ENCODE measurements at regions not wholly inside any gene's neighbourhood (a gene's known extent, or its start where the extent isn't known, plus 50 kb on each side); places are given as distances from the start of the nearest gene placed in this dataset.

DNA sequence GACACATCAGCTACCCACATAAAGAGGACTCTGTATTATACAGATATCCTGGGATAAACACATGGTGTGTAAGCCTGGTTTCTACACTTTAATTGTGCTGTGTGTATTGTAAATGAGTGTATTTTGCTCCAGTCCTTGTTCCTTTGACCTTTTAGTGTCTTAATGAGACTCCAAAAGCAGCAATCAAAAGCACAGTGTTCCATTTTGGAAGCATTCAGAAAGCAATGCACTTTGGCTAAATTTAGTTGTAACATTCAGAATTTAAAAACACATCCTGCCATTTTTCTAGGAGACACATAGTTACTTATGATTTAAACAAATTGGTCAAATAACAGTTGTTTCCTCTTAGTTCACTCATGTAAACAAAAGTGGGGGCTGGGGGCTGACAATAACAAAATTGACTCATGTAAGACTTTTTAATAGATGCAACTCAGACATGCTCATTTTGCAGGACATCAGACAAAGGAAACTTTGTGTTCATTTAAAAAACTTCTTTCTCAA is 122.2 kb downstream of the GPR37 start:
- TF ChIP-seq, protein P1, sequence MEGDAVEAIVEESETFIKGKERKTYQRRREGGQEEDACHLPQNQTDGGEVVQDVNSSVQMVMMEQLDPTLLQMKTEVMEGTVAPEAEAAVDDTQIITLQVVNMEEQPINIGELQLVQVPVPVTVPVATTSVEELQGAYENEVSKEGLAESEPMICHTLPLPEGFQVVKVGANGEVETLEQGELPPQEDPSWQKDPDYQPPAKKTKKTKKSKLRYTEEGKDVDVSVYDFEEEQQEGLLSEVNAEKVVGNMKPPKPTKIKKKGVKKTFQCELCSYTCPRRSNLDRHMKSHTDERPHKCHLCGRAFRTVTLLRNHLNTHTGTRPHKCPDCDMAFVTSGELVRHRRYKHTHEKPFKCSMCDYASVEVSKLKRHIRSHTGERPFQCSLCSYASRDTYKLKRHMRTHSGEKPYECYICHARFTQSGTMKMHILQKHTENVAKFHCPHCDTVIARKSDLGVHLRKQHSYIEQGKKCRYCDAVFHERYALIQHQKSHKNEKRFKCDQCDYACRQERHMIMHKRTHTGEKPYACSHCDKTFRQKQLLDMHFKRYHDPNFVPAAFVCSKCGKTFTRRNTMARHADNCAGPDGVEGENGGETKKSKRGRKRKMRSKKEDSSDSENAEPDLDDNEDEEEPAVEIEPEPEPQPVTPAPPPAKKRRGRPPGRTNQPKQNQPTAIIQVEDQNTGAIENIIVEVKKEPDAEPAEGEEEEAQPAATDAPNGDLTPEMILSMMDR (IDR thresholded peaks at IDR 0.05), result no peak
- TF ChIP-seq POLR2A (IDR thresholded peaks at IDR 0.05), result no peak
